ENCODE measurements at regions not wholly inside any gene's neighbourhood (a gene's known extent, or its start where the extent isn't known, plus 50 kb on each side); places are given as distances from the start of the nearest gene placed in this dataset.

DNA sequence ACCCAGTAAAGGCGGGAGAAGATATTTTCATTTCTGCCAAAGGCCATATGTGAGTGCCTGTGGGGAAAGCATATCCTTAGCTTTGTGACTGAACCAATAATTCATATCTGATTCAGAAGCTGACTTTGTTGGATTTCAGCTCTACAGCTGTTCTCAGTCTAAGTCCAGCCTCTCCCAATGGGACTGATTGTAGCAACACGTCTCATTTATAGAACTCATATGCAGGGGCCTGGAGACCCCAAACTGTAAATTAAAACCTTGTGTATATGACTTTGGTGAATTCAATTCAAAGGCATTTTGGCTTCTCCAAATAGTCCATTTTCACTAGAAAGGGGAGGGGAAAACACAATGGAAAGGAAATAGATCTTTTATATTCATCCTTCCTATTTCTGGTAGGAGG, 250.4 kb upstream of the SORL1-AS1 start:
- H3K4me3 ChIP-seq (ENCODE audit: low read depth in 2 of 2, low read length in 1 of 2): no peak overlapping the region
- DNase-seq: no peak
- H2AFZ ChIP-seq (ENCODE audit: low read depth): no peak overlapping the region
- H3K27me3 ChIP-seq (ENCODE audit: insufficient read depth): no peaks in the 10 kb centered on the region
- no peaks in the 10 kb centered on the region for H3K9me3 ChIP-seq
- ChIA-PET POLR2A (no interaction called here), CTCF (no interaction called here)
- no peaks in the 10 kb centered on the region for H3K9me2 ChIP-seq
- TF ChIP-seq ELF1 (IDR thresholded peaks at IDR 0.05) (no peak), TCF12 (IDR thresholded peaks at IDR 0.05) (no peak), TEAD4 (IDR thresholded peaks at IDR 0.05; ENCODE audit: borderline replicate concordance, insufficient read depth) (no peak), CHD2 (IDR thresholded peaks at IDR 0.05; ENCODE audit: low read length, partially characterized antibody) (no peak)
- H3F3A ChIP-seq (replicated peaks; ENCODE audit: insufficient read depth): no peaks in the 10 kb centered on the region
- no peak overlapping the region for H3K9ac ChIP-seq
- H3K4me1 ChIP-seq (ENCODE audit: control insufficient read depth in 1 of 2, insufficient read depth in 2 of 2, low read depth in 1 of 2, low read length in 1 of 2): peaks cover 0 to 7% of the 10 kb centered on the region in 2 experiments; a peak in 2 of 4 replicates
- H3K36me3 ChIP-seq (replicated peaks in 1 of 2; ENCODE audit: control insufficient read depth in 1 of 2, insufficient read depth in 2 of 2, low read length in 1 of 2): no peaks in the 10 kb centered on the region
- WGBS (ENCODE audit: low lambda C conversion rate): 76% methylated on average over 2 of the region's 2 CpGs
- H4K20me1 ChIP-seq (ENCODE audit: insufficient read depth): no peaks in the 10 kb centered on the region
- no peaks in the 10 kb centered on the region for H3K79me2 ChIP-seq (ENCODE audit: insufficient read depth)
- no peak overlapping the region for H3K4me2 ChIP-seq
- H3K27ac ChIP-seq (ENCODE audit: low read depth in 2 of 2, low read length in 1 of 2): no peak overlapping the region

- no peaks in the 10 kb centered on the region for H3K27me3 ChIP-seq (ENCODE audit: insufficient read depth)
- no peaks in the 10 kb centered on the region for H3F3A ChIP-seq (replicated peaks; ENCODE audit: insufficient read depth)
- peaks cover 7 to 16% of the 10 kb centered on the region in 2 experiments; a peak in 2 of 4 replicates for H3K4me1 ChIP-seq (ENCODE audit: control insufficient read depth in 1 of 2, insufficient read depth in 2 of 2, low read depth in 1 of 2, low read length in 1 of 2)
- H3K4me3 ChIP-seq (ENCODE audit: low read depth in 2 of 2, low read length in 1 of 2): no peak overlapping the region
- TF ChIP-seq TAF1 (IDR thresholded peaks at IDR 0.05; ENCODE audit: borderline replicate concordance, low read depth, low read length) (no peak), RCOR1 (IDR thresholded peaks at IDR 0.05; ENCODE audit: low read length) (no peak), TCF12 (IDR thresholded peaks at IDR 0.05) (no peak)
- H3K9me3 ChIP-seq: no peaks in the 10 kb centered on the region
- ChIA-PET POLR2A (no interaction called here), CTCF (interaction anchor here (1.5 kb wide), 1 partner anchor 17 kb away, joined by 3 read pairs; no protein-coding TSS in a partner anchor)
- H3K27ac ChIP-seq (ENCODE audit: low read depth in 2 of 2, low read length in 1 of 2): no peak overlapping the region
- no peak overlapping the region for H2AFZ ChIP-seq (ENCODE audit: low read depth)
- H3K79me2 ChIP-seq (ENCODE audit: insufficient read depth): no peaks in the 10 kb centered on the region
- no peak overlapping the region for H3K9ac ChIP-seq
- no peak overlapping the region for H3K4me2 ChIP-seq
- no peaks in the 10 kb centered on the region for H3K9me2 ChIP-seq
- H3K36me3 ChIP-seq (replicated peaks in 1 of 2; ENCODE audit: control insufficient read depth in 1 of 2, insufficient read depth in 2 of 2, low read length in 1 of 2): no peaks in the 10 kb centered on the region
- WGBS (ENCODE audit: low lambda C conversion rate): 75% methylated on average over 4 of the region's 4 CpGs
- no peaks in the 10 kb centered on the region for H4K20me1 ChIP-seq (ENCODE audit: insufficient read depth)
- DNase-seq: no peak
Observed at GRCh38 chr11:121700968-121701367, 248.2 kb upstream of the SORL1-AS1 start.

DNA sequence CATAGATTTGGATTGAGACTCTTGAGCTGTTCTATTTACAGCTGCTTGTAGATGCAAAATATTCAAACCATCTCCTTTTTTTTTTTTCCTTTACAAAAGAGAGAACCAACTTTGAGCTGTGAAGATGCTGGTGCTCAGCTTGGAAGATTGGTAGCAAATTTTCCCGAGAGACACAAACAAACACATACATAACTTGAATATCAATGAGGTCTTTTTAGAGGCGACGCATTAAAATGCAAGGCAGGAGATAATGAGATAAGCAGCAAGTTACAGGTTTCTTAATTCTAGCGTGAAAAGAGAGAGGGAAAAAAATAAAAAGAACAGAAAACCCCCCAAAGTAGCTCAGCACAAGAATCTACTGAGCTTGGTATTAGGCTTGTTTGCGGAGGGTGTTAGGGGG, 247.0 kb upstream of the SORL1-AS1 start:
- Histone ChIP-seq H3K4me1 (ENCODE audit: control insufficient read depth in 1 of 2, insufficient read depth in 2 of 2, low read depth in 1 of 2, low read length in 1 of 2) (peaks cover 7 to 17% of the 10 kb centered on the region in 2 experiments; a peak in 2 of 4 replicates), H2AFZ (ENCODE audit: low read depth) (no peak overlapping the region), H3F3A (replicated peaks; ENCODE audit: insufficient read depth) (no peaks in the 10 kb centered on the region), H3K9ac (no peak overlapping the region), H3K27me3 (ENCODE audit: insufficient read depth) (no peaks in the 10 kb centered on the region), H4K20me1 (ENCODE audit: insufficient read depth) (no peaks in the 10 kb centered on the region), H3K9me2 (no peaks in the 10 kb centered on the region), H3K9me3 (no peaks in the 10 kb centered on the region), H3K36me3 (replicated peaks in 1 of 2; ENCODE audit: control insufficient read depth in 1 of 2, insufficient read depth in 2 of 2, low read length in 1 of 2) (no peaks in the 10 kb centered on the region), H3K4me2 (no peak overlapping the region), H3K79me2 (ENCODE audit: insufficient read depth) (no peaks in the 10 kb centered on the region), H3K27ac (ENCODE audit: low read depth in 2 of 2, low read length in 1 of 2) (no peak overlapping the region), H3K4me3 (ENCODE audit: low read depth in 2 of 2, low read length in 1 of 2) (no peak overlapping the region)
- no peak for DNase-seq
- ChIA-PET CTCF (interaction anchor here (1.0 kb wide), 1 partner anchor 34 kb away, joined by 3 read pairs; no protein-coding TSS in a partner anchor), POLR2A (interaction anchor here (0.6 to 1.2 kb wide), 2 partner anchors 8 to 22 kb away, joined by 3 read pairs; no protein-coding TSS in a partner anchor)
- 88% methylated on average over 5 of the region's 5 CpGs for WGBS (ENCODE audit: low lambda C conversion rate)
- TF ChIP-seq FOSL2 (IDR thresholded peaks at IDR 0.05; ENCODE audit: borderline replicate concordance, low read depth): no peak
- TF ChIP-seq NFIC (IDR thresholded peaks at IDR 0.05; ENCODE audit: borderline replicate concordance): no peak
- TF ChIP-seq, protein P1, sequence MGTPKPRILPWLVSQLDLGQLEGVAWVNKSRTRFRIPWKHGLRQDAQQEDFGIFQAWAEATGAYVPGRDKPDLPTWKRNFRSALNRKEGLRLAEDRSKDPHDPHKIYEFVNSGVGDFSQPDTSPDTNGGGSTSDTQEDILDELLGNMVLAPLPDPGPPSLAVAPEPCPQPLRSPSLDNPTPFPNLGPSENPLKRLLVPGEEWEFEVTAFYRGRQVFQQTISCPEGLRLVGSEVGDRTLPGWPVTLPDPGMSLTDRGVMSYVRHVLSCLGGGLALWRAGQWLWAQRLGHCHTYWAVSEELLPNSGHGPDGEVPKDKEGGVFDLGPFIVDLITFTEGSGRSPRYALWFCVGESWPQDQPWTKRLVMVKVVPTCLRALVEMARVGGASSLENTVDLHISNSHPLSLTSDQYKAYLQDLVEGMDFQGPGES (IDR thresholded peaks at IDR 0.05; ENCODE audit: low read depth, low read length): no peak
- TF ChIP-seq GATA2 (CRISPR knock-in tag; IDR thresholded peaks at IDR 0.05): no peak
- TF ChIP-seq FOXM1 (IDR thresholded peaks at IDR 0.05; ENCODE audit: low read depth): no peak
- no peak for TF ChIP-seq USF2 (IDR thresholded peaks at IDR 0.05; ENCODE audit: borderline replicate concordance, low read depth, low read length)
- no peak for TF ChIP-seq TEAD4 (IDR thresholded peaks at IDR 0.05; ENCODE audit: borderline replicate concordance, insufficient read depth)
- TF ChIP-seq, protein P2, sequence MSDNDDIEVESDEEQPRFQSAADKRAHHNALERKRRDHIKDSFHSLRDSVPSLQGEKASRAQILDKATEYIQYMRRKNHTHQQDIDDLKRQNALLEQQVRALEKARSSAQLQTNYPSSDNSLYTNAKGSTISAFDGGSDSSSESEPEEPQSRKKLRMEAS (IDR thresholded peaks at IDR 0.05; ENCODE audit: low read depth): no peak
- TF ChIP-seq PBX3 (IDR thresholded peaks at IDR 0.05): no peak
- no peak for TF ChIP-seq FOXJ3 (CRISPR knock-in tag; IDR thresholded peaks at IDR 0.05)
- TF ChIP-seq MEF2A (IDR thresholded peaks at IDR 0.05; ENCODE audit: borderline replicate concordance, low read depth): no peak
- no peak for TF ChIP-seq RXRA (IDR thresholded peaks at IDR 0.05; ENCODE audit: borderline replicate concordance, low read depth)
- no peak for TF ChIP-seq RFX5 (IDR thresholded peaks at IDR 0.05; ENCODE audit: low read length)
- no peak for TF ChIP-seq JUND (IDR thresholded peaks at IDR 0.05)
- no peak for TF ChIP-seq SMC3 (IDR thresholded peaks at IDR 0.05; ENCODE audit: low read depth, low read length)
